ENCODE measurements at regions not wholly inside any gene's neighbourhood (a gene's known extent, or its start where the extent isn't known, plus 50 kb on each side); places are given as distances from the start of the nearest gene placed in this dataset.
"Not testable (repeated sequence)": the region's sequence is repeated elsewhere in the genome, so short reads cannot be mapped to it uniquely, and the experiment has no call there.

DNA sequence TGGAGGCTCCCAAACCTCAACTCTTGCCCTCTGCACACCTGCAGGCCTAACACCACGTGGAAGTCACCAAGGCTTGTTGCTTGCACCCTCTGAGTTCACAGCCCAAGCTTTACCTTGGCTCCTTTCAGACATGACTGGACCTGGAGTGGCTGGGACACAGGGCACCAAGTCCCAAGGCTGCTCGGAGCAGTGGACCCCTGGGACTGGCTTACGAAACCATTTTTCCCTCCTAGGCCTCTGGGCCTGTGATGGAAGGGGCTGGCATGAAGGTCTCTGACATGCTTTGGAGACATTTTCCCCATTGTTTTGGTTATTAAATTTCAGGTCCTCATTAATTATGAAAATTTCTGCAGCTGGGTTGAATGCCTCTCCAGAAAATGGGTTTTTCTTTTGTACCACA, 994.4 kb upstream of the NUDT12 start:
- DNase-seq: no peak
- Mint-ChIP-seq H3K27me3 (no peaks in the 10 kb centered on the region), H3K4me3 (no peak overlapping the region), H3K9me3 (peaks cover 8% of the 10 kb centered on the region), H3K4me1 (no peaks in the 10 kb centered on the region), H3K27ac (no peak overlapping the region), H3K36me3 (ENCODE audit: low read depth) (no peaks in the 10 kb centered on the region)
- intact Hi-C loops (cut with micrococcal nuclease): no loop called here

DNA sequence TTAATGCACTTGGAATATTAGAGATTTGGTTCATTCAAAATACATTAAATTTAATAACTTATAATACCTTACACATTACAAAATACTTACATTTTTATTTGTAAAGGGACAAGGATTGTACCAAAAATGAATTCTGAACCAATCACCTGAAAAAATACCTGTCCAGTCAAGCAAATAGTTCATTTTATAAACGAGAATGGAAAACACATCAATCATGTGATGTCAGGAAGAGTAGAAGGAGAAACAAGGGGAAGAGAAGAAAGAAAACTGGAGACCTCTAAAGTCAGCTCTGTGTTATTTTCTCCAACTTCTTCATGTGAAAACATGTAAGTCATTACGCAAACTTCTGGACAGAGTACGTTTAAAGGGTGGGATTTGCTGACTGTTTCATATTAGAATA, 989.0 kb upstream of the NUDT12 start:
- Mint-ChIP-seq H3K4me3 (no peak overlapping the region), H3K4me1 (no peaks in the 10 kb centered on the region), H3K27me3 (no peaks in the 10 kb centered on the region), H3K36me3 (ENCODE audit: low read depth) (no peaks in the 10 kb centered on the region), H3K27ac (no peak overlapping the region), H3K9me3 (peaks cover 5% of the 10 kb centered on the region)
- DNase-seq: no peak
- intact Hi-C loops (cut with micrococcal nuclease): no loop called here

DNA sequence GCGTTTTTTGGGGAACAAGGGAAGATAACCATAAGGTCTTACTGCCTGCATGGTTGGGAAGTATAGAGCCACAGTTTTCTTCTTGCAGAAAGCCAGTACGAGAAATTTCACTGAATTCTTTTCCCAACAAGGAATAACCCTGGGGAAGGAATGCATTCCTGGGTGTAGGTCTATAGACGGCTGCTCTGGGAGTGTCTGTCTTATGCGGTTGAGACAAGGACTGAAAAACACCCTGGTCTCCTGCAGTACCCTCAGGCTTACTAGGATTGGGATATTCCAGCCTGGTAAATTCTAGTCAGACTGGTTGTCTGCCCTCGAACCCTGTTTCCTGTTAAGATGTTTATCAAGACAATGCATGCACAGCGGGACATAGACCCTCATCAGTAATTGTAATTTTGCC, 984.3 kb upstream of the NUDT12 start:
- intact Hi-C loops (cut with micrococcal nuclease); DNase-seq; H3K36me3 Mint-ChIP-seq (ENCODE audit: low read depth); H3K4me1 Mint-ChIP-seq; H3K27ac Mint-ChIP-seq; H3K9me3 Mint-ChIP-seq; H3K27me3 Mint-ChIP-seq; H3K4me3 Mint-ChIP-seq: not testable (repeated sequence)

- H3K27ac Mint-ChIP-seq: no peak overlapping the region
- no peak overlapping the region for H3K4me3 Mint-ChIP-seq
- no peaks in the 10 kb centered on the region for H3K36me3 Mint-ChIP-seq (ENCODE audit: low read depth)
- no peaks in the 10 kb centered on the region for H3K4me1 Mint-ChIP-seq
- H3K9me3 Mint-ChIP-seq: no peaks in the 10 kb centered on the region
- intact Hi-C loops (cut with micrococcal nuclease): no loop called here
- no peaks in the 10 kb centered on the region for H3K27me3 Mint-ChIP-seq
- no peak for DNase-seq
These were observed 978.7 kb upstream of the NUDT12 start for GRCh38 chr5:104541141-104541785.

GRCh38 chr5:104540448-104540847, 977.9 kb upstream of the NUDT12 start:
- H3K9me3 Mint-ChIP-seq: no peaks in the 10 kb centered on the region
- no peaks in the 10 kb centered on the region for H3K27me3 Mint-ChIP-seq
- no peaks in the 10 kb centered on the region for H3K36me3 Mint-ChIP-seq (ENCODE audit: low read depth)
- intact Hi-C loops (cut with micrococcal nuclease): no loop called here
- no peak overlapping the region for H3K27ac Mint-ChIP-seq
- H3K4me1 Mint-ChIP-seq: no peaks in the 10 kb centered on the region
- H3K4me3 Mint-ChIP-seq: no peak overlapping the region
- no peak for DNase-seq

DNA sequence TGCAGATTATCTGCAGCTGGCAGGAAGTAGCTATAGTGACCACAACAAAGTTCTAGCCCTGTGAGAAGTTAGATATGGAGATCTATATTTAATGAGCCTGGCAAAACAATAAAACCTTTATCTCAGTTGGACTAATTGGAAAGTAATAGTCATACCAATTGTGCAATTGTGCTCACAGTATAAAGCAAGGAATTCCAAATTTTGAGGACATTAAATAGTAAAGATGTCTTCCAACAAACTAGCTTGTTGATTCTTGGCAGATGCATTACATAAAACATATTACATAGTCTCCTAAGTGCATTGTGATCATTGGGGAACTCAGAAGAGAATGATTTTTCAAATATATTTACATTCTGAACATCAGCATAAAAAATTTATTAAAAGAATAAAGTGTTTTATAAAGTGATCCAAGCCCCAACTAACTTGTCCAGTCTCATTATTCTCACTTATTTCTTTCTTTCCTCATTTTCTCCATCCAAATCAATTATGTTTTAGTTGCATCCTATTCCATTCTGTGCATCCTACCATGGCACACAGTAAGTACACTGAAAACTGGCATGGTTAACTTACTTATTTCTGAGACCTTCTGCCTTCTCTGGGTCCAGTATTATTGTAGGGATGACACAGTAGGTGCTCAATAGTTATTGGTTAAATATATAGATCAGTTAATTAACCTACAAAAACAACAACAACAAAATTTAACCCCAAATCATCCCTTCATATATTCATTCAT, 977.2 kb upstream of the NUDT12 start:
- H3K9me3 Mint-ChIP-seq: peaks cover 1% of the 10 kb centered on the region
- no peak overlapping the region for H3K4me3 Mint-ChIP-seq
- no peaks in the 10 kb centered on the region for H3K4me1 Mint-ChIP-seq
- no peaks in the 10 kb centered on the region for H3K27me3 Mint-ChIP-seq
- intact Hi-C loops (cut with micrococcal nuclease): no loop called here
- no peak overlapping the region for H3K27ac Mint-ChIP-seq
- H3K36me3 Mint-ChIP-seq (ENCODE audit: low read depth): no peaks in the 10 kb centered on the region
- no peak for DNase-seq

- Mint-ChIP-seq H3K27me3 (no peaks in the 10 kb centered on the region), H3K4me3 (no peak overlapping the region), H3K4me1 (no peaks in the 10 kb centered on the region), H3K9me3 (peaks cover 3% of the 10 kb centered on the region), H3K36me3 (ENCODE audit: low read depth) (no peaks in the 10 kb centered on the region), H3K27ac (no peak overlapping the region)
- DNase-seq: no peak
- intact Hi-C loops (cut with micrococcal nuclease): no loop called here
These were observed 976.1 kb upstream of the NUDT12 start for GRCh38 chr5:104538734-104539133.

DNA sequence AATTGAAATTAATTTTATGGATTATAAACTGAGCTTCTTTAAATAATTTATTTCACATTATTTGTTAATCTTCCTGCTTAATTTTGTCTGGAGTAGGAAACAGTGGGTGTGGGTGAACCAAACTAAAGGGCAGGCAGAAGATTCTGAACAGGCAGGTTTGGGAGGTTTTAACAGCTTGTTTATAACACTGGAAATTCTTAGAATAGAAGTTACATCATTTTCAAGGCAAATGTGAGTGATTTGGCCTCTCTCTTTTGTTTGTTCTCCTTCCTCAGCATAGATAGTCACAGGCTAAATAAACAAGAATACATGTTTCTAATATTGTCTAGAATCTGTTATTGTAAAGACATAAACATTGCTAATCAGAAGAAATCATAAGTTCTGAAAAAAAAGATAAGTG, 970.9 kb upstream of the NUDT12 start:
- H3K36me3 Mint-ChIP-seq (ENCODE audit: low read depth): no peaks in the 10 kb centered on the region
- no peak overlapping the region for H3K4me3 Mint-ChIP-seq
- no peak for DNase-seq
- no peaks in the 10 kb centered on the region for H3K27me3 Mint-ChIP-seq
- H3K4me1 Mint-ChIP-seq: no peaks in the 10 kb centered on the region
- intact Hi-C loops (cut with micrococcal nuclease): no loop called here
- H3K27ac Mint-ChIP-seq: no peak overlapping the region
- peaks cover 3% of the 10 kb centered on the region for H3K9me3 Mint-ChIP-seq

- no peak for DNase-seq
- H3K27me3 Mint-ChIP-seq: no peaks in the 10 kb centered on the region
- no peaks in the 10 kb centered on the region for H3K9me3 Mint-ChIP-seq
- no peaks in the 10 kb centered on the region for H3K36me3 Mint-ChIP-seq (ENCODE audit: low read depth)
- H3K4me3 Mint-ChIP-seq: no peak overlapping the region
- no peak overlapping the region for H3K27ac Mint-ChIP-seq
- intact Hi-C loops (cut with micrococcal nuclease): no loop called here
- no peaks in the 10 kb centered on the region for H3K4me1 Mint-ChIP-seq
These were observed 964.3 kb upstream of the NUDT12 start for GRCh38 chr5:104526866-104527265.

- intact Hi-C loops (cut with micrococcal nuclease): no loop called here
- H3K4me1 Mint-ChIP-seq: no peaks in the 10 kb centered on the region
- no peaks in the 10 kb centered on the region for H3K36me3 Mint-ChIP-seq (ENCODE audit: low read depth)
- no peaks in the 10 kb centered on the region for H3K9me3 Mint-ChIP-seq
- H3K27me3 Mint-ChIP-seq: no peaks in the 10 kb centered on the region
- H3K27ac Mint-ChIP-seq: no peak overlapping the region
- H3K4me3 Mint-ChIP-seq: no peak overlapping the region
- DNase-seq: no peak
These were observed 951.1 kb upstream of the NUDT12 start for GRCh38 chr5:104513640-104514072.

- no peak for DNase-seq
- no peak overlapping the region for H3K27ac Mint-ChIP-seq
- H3K36me3 Mint-ChIP-seq (ENCODE audit: low read depth): no peaks in the 10 kb centered on the region
- no peaks in the 10 kb centered on the region for H3K27me3 Mint-ChIP-seq
- peaks cover 4% of the 10 kb centered on the region for H3K9me3 Mint-ChIP-seq
- intact Hi-C loops (cut with micrococcal nuclease): no loop called here
- no peak overlapping the region for H3K4me3 Mint-ChIP-seq
- no peaks in the 10 kb centered on the region for H3K4me1 Mint-ChIP-seq
These were observed 950.6 kb upstream of the NUDT12 start for GRCh38 chr5:104513121-104513602.

DNA sequence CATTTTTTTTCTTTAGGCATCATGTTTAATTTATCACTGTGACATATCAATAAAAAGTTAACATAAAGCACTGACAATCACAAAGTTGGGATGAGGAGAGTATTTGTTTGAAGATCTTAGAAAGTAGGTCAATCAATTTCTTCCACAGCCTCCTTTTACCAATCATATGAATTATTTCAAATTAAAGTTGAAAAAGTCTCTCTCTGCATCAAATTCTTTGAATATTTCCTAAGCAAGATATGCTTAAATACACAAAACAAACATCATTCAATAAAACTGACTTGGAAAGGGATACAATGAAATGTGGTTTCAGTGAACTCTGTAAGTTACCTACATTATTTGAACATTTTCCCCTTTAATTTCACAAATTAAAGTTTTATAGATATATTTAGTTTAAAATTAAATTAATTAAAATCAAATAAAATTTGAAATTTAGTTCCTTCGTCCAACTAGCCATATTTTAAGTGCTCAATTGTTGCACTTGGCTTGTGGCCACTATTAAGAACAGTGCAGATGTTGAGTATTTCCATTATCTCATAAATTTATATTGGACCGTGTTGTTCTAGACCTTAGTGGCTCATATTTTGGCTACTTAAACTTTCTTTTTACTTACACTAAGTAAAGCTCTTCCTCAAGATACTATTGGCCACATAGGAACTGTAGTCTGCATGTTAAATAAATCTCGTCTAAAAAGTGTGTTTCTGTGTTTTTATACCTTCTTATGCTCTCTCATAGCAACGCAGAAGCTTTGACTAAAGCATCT, 949.7 kb upstream of the NUDT12 start:
- H3K27me3 Mint-ChIP-seq: no peaks in the 10 kb centered on the region
- H3K4me3 Mint-ChIP-seq: no peak overlapping the region
- DNase-seq: no peak
- no peak overlapping the region for H3K27ac Mint-ChIP-seq
- peaks cover 4% of the 10 kb centered on the region for H3K9me3 Mint-ChIP-seq
- intact Hi-C loops (cut with micrococcal nuclease): no loop called here
- H3K36me3 Mint-ChIP-seq (ENCODE audit: low read depth): no peaks in the 10 kb centered on the region
- no peaks in the 10 kb centered on the region for H3K4me1 Mint-ChIP-seq

GRCh38 chr5:104498281-104498680, 935.7 kb upstream of the NUDT12 start:
- intact Hi-C loops (cut with micrococcal nuclease): no loop called here
- Mint-ChIP-seq H3K9me3 (no peaks in the 10 kb centered on the region), H3K27ac (no peak overlapping the region), H3K27me3 (no peaks in the 10 kb centered on the region), H3K36me3 (ENCODE audit: low read depth) (no peaks in the 10 kb centered on the region), H3K4me3 (no peak overlapping the region), H3K4me1 (no peaks in the 10 kb centered on the region)
- no peak for DNase-seq

GRCh38 chr5:104494083-104494482, 931.5 kb upstream of the NUDT12 start:
- no peak overlapping the region for H3K27ac Mint-ChIP-seq
- intact Hi-C loops (cut with micrococcal nuclease): no loop called here
- H3K4me3 Mint-ChIP-seq: no peak overlapping the region
- no peak for DNase-seq
- no peaks in the 10 kb centered on the region for H3K4me1 Mint-ChIP-seq
- no peaks in the 10 kb centered on the region for H3K27me3 Mint-ChIP-seq
- H3K36me3 Mint-ChIP-seq (ENCODE audit: low read depth): no peaks in the 10 kb centered on the region
- H3K9me3 Mint-ChIP-seq: no peaks in the 10 kb centered on the region

All from activated CD4-positive, alpha-beta T cell treated with anti-CD3 and anti-CD28 coated beads, Interleukin-2, amount 10 ng/mL, durations not matched to agents 24 days and 14 days (primary cell).